ENCODE measurements at regions not wholly inside any gene's neighbourhood (a gene's known extent, or its start where the extent isn't known, plus 50 kb on each side); places are given as distances from the start of the nearest gene placed in this dataset.

DNA sequence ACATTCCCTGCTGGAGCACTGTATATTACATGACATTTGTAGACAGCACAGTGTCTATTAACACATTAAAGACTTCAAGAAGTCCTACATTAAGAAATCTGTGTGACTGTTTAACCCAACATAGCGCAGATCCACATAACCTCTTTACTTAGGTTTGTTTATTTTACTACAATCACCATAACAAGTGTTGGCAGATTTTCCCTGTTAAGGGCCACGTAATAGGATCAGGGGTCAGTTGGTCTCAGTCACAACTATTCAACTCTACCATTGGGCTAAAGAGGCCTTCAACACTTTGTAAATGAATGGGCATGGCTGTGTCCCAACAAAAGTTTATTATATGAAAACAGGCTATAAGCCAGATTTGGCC lies 51.3 kb upstream of the ADORA2B start:
- TF ChIP-seq, protein P1, sequence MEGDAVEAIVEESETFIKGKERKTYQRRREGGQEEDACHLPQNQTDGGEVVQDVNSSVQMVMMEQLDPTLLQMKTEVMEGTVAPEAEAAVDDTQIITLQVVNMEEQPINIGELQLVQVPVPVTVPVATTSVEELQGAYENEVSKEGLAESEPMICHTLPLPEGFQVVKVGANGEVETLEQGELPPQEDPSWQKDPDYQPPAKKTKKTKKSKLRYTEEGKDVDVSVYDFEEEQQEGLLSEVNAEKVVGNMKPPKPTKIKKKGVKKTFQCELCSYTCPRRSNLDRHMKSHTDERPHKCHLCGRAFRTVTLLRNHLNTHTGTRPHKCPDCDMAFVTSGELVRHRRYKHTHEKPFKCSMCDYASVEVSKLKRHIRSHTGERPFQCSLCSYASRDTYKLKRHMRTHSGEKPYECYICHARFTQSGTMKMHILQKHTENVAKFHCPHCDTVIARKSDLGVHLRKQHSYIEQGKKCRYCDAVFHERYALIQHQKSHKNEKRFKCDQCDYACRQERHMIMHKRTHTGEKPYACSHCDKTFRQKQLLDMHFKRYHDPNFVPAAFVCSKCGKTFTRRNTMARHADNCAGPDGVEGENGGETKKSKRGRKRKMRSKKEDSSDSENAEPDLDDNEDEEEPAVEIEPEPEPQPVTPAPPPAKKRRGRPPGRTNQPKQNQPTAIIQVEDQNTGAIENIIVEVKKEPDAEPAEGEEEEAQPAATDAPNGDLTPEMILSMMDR (IDR thresholded peaks at IDR 0.05) = no peak
- TF ChIP-seq POLR2A (IDR thresholded peaks at IDR 0.05) = no peak
